ENCODE measurements at regions not wholly inside any gene's neighbourhood (a gene's known extent, or its start where the extent isn't known, plus 50 kb on each side); places are given as distances from the start of the nearest gene placed in this dataset.

DNA sequence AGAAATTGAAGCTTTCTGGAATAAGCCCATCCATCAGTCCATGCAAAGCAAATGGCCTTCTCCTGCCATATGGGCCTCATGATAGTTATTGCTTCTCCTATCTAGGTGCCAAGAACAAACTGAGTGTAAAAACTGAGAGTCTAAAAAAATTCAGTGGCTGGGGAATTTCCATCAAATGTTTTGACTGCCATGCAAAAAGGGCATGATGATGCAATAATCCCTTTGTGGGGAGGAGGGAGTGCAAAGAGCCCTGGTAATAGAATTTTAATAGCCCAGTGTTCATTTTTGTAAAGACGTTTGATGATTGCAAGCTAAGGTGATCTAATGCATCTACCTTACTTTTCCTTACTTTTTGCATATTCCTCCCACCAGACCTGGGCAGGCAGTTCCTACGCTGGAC, 683.7 kb downstream of the EPM2A start:
- DNase-seq (ENCODE audit: low spot score in 2 of 2): no peak
- no peak for FAIRE-seq

DNA sequence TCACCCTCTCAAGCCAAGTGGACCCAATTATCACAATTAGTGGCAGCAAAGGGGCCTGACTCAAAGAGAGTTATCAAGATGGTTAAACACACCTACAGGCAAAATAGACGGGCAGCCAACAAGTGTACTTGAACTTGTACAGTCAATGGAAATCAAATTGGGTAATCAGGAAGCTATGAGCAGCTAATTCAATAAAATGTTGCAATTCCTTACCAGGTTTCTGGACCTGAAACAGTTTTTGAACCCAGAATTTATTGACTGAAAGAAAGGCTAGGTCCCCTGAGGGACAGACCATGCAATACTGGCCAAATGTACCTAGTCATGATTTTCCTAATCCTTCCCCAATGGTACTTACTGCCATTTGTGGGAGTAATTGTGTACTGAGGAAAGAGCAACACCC, 679.8 kb downstream of the EPM2A start:
- FAIRE-seq (no peak), DNase-seq (ENCODE audit: low spot score in 2 of 2) (no peak)

DNA sequence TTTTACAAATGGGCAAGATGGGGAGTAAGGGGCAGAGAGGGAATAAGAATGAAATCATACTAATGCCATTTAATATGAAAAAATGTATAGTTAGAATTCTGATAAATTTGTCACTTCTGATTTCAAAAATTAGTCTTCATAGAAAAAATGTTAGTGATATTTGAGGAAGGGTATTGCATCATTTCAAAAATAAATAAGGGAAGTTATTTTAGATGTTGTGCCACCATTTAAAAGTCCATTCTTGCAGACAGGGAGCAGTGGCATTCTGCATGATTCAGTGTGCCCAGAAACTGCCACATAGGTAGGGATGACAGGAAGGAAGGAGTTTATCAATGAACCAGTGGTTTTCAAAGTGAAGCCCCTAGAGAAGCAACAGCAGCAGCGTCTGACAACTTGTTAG, 674.6 kb downstream of the EPM2A start:
- no peak for FAIRE-seq
- DNase-seq (ENCODE audit: low spot score in 2 of 2): no peak

DNA sequence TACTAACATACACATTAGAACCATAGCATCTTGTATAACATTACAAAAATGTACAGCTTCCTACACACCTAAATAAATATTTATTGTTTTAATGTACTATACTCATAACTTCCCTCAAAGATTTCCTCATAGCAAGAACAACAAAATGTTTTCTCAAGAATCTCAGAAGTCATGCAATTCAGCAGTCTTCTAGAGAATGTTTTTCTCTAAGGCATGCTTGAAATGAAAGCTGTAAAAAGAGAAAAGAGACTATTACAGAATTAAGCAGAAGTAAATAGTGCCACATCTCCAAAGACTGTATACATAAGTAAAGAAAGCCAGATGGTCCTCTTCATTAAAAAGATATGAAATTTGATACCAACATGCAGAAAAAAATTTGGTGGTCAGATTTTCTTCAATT, 672.2 kb downstream of the EPM2A start:
- DNase-seq (ENCODE audit: low spot score in 2 of 2): no peak
- FAIRE-seq: no peak

DNA sequence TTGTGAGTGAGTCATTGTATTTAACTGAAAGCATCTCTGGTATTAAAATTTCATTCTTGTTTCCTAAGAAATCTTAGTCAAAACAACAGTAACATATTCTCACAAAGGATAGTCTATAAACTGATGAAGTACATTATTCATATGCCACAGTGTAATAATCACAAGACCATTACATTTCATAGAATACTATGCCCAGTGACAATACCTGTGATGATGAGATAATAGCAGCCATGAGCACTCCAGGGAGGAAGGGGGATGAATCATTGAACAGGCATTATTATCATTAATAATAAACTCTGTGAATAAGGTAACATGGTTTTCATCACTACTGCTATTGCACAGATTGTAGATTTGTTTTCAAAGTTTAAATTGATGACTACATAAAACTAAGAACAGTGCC, 667.9 kb downstream of the EPM2A start:
- no peak for DNase-seq (ENCODE audit: low spot score in 2 of 2)
- no peak for FAIRE-seq

DNA sequence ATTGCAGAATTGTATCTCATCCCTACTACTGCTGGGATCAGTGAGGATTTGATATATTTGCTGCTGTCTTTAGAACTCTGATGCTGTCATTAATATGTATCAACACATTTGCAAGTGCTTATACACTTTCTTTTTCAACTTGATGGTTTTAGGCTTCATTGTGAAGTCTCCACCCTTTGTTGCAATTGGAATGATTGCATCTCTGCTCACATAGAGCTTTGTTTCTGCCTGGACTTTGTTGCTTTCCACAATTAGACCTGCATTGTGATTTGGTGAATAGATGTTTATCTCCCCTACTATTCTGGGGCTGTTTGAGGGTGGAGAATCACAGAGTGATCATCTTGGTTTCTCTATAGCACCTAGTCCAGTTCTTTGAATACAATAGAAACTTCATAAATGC, 666.7 kb downstream of the EPM2A start:
- FAIRE-seq (no peak), DNase-seq (ENCODE audit: low spot score in 2 of 2) (no peak)

DNA sequence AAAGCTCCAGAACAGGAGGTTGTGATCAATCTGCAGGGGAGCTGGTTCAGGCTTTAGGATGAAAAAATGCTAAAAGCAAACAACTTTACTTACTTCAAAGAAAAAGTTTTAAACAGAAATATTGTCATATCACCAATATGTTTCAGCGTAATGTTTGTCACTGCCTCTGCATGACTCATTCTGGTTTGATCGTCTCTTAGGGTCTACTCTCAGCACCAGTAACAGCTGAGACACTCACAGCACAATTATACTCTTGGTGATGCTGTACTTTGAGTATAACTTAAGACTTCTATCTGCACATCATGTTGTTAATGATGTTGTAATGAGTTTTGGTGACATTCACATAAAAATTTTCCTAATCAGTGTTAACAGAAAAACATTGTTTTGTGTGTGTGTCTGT, 665.4 kb downstream of the EPM2A start:
- FAIRE-seq (no peak), DNase-seq (ENCODE audit: low spot score in 2 of 2) (no peak)

DNA sequence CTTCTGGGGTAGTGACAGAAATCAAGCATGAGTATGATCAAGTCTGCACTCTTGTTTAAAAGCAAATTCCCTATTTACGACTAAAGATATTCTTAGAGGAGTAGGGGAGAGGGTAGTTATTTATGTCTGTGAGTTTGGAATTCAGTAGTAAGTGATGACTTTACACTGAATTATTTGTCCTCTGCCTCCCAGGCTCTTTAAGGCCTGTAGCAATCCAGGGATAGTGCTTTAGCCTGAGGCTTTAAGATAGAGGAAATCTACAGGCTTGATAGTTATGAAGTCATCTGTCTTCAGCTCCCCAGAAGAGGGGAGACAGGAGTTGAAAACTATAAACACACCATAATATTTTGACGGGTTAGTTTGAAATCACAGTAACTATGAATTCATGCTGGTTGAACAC, 664.5 kb downstream of the EPM2A start:
- FAIRE-seq: no peak

DNA sequence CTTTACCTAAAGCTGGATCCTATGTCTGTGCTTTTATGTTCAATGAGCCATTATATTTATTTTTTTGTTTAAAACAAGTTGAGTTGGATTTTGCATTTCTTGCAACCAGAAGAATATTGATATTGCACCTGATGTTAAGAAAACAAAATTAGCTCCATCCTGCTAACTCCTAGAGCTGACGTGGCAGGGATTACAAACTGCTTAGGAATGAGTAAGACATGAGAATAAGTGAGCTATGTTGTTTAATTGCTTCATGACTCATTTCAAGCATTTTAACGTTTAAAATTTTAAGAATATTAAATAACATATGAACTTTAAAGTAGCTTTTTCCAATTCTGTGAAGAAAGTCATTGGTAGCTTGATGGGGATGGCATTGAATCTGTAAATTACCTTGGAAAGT, 663.5 kb downstream of the EPM2A start:
- FAIRE-seq: no peak
- no peak for DNase-seq (ENCODE audit: low spot score in 2 of 2)

More for the DNA sequence above, 664.5 kb downstream of the EPM2A start:
- no peak for DNase-seq (ENCODE audit: low spot score in 2 of 2)

DNA sequence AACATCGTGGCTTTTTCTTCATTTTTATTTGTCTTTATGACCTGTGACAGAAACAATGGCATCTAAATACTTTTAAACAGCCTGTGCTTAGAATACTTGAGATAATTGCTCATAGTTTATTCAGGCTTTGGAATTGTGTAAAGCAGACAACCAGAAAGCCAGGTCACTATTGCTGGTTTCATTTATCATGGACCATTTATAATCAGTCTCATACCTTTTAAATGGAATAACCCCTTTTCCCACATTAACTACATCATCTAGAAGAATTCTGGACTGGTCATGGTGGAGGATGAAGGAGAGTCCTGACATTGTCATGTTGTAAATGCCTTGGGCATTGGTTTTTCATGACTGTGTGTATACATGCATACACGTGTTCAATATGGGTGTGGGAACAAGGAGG, 661.5 kb downstream of the EPM2A start:
- no peak for DNase-seq (ENCODE audit: low spot score in 2 of 2)
- FAIRE-seq: no peak

DNA sequence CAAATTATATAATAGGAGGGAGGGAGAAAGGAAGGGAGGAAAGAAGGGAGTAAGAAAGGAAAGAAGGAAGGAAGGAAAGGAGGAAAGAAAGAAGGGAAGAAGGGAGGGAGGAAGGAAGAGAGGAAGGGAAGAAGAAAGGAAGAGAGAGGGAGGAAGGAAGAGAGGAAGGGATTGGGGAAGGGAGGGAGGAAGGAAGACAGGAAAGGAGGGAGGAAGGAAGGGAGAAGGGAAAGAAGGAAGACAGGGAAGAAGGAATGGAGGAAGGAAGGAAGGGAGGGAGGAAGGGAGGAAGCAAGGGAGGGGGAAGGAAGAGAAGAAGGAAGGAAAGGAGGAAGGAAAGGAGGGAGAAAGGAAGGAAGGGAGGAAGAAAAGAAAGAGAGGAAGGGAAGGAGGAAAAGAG, 660.5 kb downstream of the EPM2A start:
- no peak for FAIRE-seq
- no peak for DNase-seq (ENCODE audit: low spot score in 2 of 2)

DNA sequence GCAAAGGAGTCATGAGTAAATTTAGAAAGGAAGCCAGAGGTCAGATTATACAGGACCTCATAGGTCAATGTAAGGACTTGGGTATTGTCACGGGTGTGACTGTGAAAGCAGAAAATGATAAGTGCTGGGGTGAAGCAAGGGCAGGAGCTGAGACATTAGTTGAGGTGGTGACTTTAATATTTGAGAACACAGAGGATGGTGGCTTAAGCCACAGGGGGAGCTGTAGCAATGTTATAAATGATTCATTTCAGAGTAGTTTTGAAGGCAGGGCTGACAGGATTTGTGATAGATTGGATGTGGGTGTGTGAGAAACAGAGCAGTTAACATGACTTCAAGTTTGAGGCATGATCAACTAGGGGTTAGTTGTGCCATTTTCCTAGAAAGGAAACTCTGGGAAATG, 659.9 kb downstream of the EPM2A start:
- DNase-seq (ENCODE audit: low spot score in 2 of 2) (no peak), FAIRE-seq (no peak)

DNA sequence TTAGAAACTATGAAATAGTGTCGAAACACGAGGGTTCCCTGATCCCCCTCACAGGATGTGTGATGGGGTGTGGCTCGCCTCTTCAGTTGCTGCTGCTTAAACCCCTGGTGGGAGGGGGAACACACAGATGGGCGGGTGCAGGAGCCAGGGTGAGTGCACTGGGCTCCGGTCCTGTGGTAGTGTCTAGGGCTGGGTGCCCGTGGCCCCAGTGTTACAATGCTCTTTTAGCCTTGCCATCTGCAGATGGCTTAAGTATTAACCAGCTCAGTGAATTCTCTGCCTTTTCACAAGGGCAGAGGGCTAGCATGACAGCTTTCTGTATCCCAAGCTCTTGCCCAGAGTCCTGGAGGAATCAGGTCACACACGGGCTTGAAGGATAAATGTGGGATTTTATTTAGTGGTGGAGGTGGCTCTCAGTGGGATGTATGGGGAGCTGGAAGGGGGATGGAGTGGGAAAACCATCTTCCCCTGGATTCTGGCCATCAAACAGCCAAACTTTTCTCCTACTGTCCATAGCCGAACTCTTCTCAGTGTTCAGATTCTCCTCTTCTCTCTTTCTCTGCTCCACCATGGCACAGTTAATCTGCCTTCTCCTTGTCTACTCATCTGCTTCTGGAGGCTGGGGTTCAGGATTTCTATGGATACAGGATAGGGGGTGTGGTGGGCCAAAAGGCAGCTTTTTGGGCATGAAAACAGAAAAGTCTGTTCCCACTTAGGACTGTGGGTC, 659.0 kb downstream of the EPM2A start:
- DNase-seq (ENCODE audit: low spot score in 2 of 2) (no peak), FAIRE-seq (no peak)

DNA sequence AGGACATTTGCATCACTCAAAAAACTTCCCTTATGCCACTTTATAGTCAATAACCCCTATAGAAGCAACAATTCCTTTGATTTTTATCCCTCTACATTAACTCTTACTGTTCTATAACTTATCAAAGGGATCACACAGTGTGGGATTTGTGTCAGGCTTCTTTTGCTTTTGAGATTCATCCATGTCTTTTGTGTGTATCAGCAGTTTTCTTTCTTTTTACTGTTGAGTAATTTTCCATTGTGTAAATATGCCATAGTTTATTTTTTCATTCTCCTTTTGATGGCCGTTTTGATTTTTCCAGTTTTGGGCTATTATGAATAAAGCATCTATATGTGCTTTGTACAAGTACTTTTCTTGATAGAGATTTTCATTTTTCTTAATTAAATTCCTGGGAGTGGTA, 657.9 kb downstream of the EPM2A start:
- no peak for DNase-seq (ENCODE audit: low spot score in 2 of 2)
- FAIRE-seq: no peak

DNA sequence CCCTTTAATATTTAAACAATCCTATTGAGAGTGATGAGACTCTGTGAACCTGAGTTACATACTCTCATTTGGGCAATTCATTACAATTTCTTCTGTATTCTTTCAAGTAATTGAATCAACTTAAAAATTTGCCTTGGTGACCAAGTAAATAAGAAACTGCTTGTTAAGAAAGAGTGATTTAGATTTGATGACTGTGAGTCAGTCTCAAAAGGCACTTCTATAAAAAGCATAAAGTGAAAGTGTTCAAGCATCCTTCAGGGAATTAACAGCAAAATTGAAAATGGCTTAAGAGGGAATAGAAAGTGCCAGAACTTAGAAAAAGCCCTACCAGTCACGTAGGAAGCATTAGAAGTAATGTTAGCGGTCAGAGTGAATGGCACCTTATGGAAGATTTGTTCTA, 654.7 kb downstream of the EPM2A start:
- no peak for DNase-seq (ENCODE audit: low spot score in 2 of 2)
- no peak for FAIRE-seq

DNA sequence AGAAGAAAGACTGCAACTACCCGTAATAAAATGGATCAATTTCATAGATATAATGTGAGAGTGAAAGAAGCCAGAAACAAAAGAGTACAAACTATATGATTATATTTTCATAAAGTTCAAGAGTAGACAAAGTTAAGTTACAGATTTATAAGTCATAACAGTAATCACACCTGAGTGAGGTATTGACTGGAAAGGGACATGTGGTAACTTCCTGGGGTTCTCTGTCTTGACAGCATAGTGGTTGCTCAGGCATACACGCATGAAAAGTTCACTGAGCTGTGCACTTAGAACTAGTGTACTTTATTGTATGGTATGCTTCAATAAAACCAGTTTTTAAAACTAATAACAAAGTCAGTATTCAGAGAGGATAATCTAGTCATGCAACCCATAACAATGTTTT, 653.6 kb downstream of the EPM2A start:
- FAIRE-seq: no peak
- no peak for DNase-seq (ENCODE audit: low spot score in 2 of 2)

DNA sequence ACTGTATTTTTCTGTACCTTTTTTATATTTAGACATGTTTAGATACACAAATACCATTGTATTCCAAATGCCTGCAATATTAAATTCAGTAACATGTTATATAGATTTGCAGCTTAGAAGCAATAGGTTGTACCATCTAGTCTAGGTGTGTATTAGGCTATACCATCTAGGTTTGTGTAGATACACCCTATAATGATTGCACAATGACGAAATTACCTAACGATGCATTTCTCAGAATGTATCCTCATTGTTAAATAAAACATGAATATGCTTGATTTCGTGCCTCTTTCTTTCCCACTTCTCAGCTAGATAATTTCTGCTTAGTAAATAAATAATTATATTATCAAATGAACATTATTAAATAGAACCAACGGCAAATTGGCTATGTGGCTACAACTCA, 653.0 kb downstream of the EPM2A start:
- FAIRE-seq: no peak
- DNase-seq (ENCODE audit: low spot score in 2 of 2): no peak

DNA sequence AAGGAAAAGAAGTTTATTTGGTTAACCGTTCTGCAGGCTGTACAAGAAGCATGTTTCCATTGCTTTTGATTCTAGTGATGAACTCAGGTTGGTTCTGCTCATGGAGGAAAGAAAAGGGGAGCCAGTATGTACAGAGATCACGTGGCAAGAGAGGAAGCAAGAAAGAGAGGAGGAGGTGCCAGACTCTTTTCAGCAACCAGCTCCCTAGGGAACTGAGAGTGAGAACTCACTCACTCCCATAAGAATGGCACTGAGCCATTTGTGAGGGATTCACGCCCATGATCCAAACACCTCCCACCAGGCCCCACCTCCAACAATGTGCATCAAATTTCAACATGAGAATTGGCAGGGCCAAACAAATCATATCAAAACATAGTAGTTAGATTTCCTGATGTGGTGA, 649.1 kb downstream of the EPM2A start:
- no peak for DNase-seq (ENCODE audit: low spot score in 2 of 2)
- FAIRE-seq: no peak

DNA sequence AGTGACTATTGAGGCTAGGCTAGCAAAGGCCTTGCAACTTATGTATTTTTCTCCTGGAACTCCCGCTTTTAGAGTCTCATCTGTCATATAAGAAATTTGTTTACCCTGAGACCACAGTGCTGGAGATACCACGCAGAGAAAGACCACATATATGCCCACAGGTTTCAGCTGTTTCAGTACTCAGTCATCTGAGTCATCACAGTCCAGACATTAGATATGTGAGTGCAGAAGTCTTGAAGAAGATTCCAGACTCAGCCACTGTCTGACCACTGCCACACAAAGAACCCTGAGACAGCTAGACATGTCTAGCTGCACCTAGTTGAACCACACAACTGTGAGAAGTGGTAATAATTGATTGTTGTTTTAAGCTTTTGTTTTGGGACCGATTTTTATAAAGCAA, 648.3 kb downstream of the EPM2A start:
- FAIRE-seq (no peak), DNase-seq (ENCODE audit: low spot score in 2 of 2) (no peak)

DNA sequence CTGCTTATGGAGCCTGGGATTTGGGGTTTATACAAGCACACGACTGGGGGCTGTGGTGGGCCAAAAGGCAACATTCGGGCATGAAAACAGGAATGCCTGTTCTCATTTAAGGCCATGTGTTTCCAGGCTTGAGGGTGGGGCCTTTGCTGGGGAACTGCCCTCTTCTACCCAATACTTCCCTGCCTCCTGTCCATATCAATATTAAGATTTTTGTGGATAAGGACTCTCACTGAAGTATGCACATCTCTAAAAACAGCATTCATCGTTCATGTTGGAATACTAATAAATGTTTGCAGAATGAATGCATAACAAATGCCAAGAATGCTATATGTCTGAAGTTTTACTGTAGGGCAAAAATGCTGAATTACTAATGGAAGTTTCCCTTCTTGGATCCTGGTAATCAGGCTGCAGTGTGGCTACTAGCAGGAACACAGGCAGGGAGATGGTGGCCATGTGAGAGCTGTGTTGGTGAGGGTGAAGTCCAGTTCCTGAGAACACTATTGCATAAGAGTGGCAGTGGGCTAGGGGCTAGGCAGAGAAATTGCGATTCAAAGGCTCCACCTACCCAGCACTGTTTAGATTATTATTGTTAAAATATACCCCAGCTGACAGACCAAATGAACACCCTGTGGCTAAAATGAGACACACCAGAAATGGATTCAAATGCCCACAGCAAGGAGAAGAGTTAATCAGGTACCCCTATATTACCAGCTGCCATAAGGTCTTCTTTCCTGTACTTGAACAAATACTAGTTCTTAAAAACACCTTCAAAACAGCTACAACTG, 644.3 kb downstream of the EPM2A start:
- no peak for FAIRE-seq

DNA sequence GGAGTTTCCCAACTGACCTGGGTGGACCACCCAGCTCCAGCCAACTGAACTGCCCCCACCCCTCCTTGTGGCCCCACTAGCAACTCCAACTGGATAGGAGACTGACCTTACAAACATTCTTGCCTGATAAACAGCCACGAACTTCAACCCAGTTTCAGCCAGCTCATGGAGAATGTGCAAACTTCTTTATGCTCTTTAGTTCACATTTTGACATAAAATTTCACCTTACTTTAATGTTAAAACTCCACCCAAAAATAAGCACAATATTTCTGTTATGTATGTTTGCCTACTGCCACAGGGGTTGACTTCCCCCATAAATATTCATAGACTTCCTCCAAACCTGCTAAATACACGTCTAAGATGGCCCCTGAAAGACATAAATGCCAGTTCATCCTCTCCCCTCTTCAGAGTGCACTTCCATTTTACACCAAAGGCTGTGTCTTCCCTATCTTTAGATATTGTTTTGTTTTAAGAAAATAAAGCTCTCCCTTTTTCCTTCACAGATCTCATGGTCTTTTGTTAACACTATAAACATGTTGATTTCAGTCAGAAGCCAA, 643.7 kb downstream of the EPM2A start:
- FAIRE-seq (no peak), DNase-seq (ENCODE audit: low spot score in 2 of 2) (no peak)

More for the DNA sequence above, 644.3 kb downstream of the EPM2A start:
- no peak for DNase-seq (ENCODE audit: low spot score in 2 of 2)

DNA sequence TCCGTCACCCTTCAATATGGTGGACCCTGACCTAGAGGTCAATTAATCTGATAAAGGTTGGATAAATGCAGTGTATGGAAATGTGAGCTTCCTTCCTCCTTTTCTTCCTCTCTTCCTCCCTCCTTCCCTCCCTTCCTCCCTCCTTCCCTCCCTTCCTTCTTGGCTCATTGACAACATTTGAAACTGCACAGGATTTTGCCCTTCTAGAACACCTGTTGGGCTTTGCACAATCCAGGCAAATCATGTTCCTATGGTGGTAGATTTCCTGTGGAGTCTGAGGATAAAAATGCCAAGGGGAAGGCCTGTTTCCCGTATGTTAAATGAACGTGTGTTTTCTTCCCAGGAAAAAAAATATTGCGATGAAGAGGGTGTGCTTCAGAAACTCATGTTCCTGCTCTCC, 642.8 kb downstream of the EPM2A start:
- no peak for FAIRE-seq
- no peak for DNase-seq (ENCODE audit: low spot score in 2 of 2)
